HG03064 (cell line): ENCODE measurements at regions not wholly inside any gene's neighbourhood (a gene's known extent, or its start where the extent isn't known, plus 50 kb on each side); places are given as distances from the start of the nearest gene placed in this dataset.
"Not testable (repeated sequence)": the region's sequence is repeated elsewhere in the genome, so short reads cannot be mapped to it uniquely, and the experiment has no call there.

ENCODE experiments used
- ATAC-seq: cut with Tn5 transposase; IDR thresholded peaks from one replicate; pipeline ENCODE4 v1.9.1; 2021; ENCODE audit warnings: low read depth; ENCODE audit not compliant: unreplicated experiment

DNA sequence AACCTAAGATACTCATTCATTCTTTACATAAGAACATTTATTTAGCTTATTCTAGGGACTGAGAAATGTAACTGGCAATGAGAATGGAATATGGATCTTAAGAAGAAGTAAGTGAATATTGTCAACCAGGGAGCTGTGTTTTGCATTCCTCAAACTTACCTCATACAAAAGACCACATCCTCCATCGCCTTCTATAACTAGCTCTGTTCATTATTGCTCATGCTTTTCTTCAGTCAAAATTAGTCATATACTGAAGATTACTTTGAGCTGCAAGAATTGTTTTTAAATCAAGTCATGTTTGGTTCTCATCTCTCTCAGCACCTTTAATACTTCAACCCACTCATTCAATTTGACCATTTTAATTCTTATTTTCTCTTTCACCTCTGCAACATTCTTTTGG is 140.3 kb upstream of the RASA1 start:
- ATAC-seq: no peak

GRCh38 chr5:87127956-87128687 is 139.6 kb upstream of the RASA1 start:
- no peak for ATAC-seq

- ATAC-seq: no peak
Measured at GRCh38 chr5:87129046-87129445, 138.6 kb upstream of the RASA1 start.

DNA sequence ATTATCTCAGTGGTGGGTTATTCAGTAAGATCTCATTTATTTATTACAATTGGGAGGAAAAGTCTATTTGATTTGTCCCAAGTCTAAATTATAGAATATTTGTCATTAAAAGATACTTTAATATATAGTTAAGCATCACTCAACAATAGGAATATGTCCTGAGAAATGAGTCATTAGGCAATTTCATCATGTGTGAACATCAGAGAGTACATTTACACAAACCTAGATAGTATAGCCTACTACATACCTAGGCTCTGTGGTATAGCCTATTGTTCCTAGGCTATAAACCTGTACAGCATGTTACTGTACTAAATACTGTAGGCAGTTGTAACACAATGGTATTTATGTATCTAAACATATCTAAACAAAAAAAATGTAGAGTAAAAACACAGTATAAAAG is 135.0 kb upstream of the RASA1 start:
- ATAC-seq: no peak

- ATAC-seq: not testable (repeated sequence)
Measured at GRCh38 chr5:87134513-87134912, 133.2 kb upstream of the RASA1 start.

DNA sequence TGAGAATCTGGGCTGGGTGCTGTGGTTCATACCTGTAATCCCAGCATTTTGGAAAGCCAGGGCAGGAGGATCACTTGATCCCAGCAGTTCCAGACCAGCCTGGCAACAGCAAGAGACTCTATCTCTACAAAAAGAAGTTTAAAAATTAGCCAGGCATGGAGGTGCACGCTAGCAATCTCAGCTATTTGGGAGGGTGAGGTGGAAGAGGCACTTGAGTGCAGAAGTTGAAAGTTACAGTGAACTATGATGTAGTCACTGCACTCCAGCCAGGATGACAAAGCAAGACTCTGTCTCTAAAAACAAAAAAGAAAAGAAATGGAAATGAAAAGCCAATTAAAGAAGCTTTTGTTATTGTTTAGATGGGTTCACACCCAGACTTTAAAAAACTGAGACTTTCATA is 131.6 kb upstream of the RASA1 start:
- no peak for ATAC-seq

- no peak for ATAC-seq
Measured at GRCh38 chr5:87136733-87137132, 130.9 kb upstream of the RASA1 start.

DNA sequence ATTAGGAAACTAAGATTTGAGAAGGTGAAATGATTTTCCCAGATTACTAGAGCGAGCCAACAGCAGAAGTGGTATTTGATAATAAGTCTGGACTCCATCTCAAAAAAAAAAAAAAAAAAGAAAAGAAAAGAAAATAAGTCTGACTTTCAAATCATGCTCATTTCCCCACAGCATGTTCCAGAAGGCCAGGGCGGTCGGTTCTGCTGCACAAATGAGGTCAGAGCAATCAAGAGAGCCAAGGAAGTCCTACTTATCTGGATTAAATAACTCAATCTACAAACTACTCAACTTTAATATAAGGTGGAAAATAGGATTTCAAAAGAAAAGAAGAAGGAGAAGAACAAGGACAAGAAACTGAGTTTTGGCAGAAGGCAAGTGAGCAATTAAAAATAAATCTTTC is 130.4 kb upstream of the RASA1 start:
- ATAC-seq: no peak

GRCh38 chr5:87138091-87138805 is 129.4 kb upstream of the RASA1 start:
- ATAC-seq: no peak

DNA sequence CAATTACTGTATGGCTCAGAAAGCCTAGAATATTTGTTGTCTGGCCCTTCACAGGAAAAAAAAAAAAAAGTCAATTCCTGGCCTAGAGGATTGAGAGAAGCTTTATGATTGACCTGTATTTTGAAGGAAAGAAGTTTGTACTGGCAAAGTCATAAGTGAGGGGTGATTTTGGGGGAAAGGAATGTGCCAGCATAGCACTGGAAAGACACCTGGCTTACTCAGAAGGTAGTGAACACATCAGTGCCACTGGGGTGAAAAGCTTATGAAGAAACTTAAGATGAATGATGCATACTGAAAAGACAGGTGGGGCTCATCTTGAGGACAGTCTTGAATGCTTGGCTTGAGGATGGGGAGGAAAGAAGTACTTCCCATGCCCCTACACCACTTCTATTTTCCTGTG is 127.9 kb upstream of the RASA1 start:
- ATAC-seq: no peak

DNA sequence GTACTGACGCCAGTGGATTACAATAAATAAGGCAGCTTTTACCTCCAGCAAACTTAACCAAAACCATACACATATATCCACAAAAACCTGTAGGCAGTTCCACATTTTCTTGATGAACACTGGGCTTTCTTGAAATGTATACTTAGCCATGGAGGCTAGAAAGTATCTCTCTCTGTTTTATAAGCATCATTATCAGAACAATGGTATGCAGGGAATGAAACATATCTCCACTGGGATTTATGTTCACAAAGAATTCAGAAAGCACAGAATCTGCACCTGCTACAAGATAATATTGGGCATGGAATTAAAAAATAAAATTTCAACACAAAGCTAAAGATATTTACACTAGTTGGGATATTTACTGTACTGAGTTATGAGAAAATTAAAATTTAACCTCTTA is 126.1 kb upstream of the RASA1 start:
- no peak for ATAC-seq

GRCh38 chr5:87145853-87146252 is 121.8 kb upstream of the RASA1 start:
- ATAC-seq: not testable (repeated sequence)

GRCh38 chr5:87147441-87147840 is 120.2 kb upstream of the RASA1 start:
- ATAC-seq: no peak

GRCh38 chr5:87150630-87151029 is 117.1 kb upstream of the RASA1 start:
- no peak for ATAC-seq

DNA sequence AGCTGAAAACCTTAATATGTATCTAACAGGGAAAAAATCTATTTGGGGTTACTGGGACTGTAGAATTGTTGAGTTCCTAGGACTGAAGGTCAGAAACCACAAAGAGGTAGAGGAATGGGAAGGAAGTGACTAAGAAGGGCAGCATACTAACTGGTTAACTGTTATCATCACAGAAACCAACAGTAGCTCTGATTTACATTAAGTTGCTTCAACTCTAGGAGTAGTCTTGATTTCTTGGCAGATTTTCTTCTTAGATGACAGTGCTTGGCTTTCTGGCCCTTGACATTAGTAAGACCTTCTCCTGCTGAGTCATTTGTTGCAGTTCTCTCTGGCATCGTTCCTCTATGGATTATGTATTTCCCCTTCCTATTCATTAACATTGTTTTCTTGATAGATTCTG is 116.1 kb upstream of the RASA1 start:
- ATAC-seq: no peak

- no peak for ATAC-seq
Measured at GRCh38 chr5:87152886-87153285, 114.8 kb upstream of the RASA1 start.

- ATAC-seq: no peak
Measured at GRCh38 chr5:87154191-87154590, 113.5 kb upstream of the RASA1 start.

- no peak for ATAC-seq
Measured at GRCh38 chr5:87155106-87155505, 112.6 kb upstream of the RASA1 start.

DNA sequence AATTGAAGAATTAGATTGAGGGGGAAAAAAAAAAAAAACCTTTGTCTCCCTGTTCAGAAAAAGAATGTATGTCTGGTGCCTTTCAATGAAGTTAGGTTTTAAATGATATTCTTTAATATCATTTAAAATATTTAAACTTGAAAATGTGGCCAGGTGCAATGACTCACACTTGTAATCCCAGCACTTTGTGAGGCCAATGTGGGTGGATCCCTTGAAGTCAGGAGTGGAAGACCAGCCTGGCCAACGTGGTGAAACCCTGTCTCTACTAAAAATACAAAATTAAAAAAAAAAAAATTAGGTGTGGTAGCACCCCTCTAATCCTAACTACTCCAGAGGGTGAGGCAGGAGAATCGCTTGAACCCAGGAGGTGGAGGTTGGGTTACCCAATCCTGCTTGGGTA is 111.1 kb upstream of the RASA1 start:
- ATAC-seq: no peak

DNA sequence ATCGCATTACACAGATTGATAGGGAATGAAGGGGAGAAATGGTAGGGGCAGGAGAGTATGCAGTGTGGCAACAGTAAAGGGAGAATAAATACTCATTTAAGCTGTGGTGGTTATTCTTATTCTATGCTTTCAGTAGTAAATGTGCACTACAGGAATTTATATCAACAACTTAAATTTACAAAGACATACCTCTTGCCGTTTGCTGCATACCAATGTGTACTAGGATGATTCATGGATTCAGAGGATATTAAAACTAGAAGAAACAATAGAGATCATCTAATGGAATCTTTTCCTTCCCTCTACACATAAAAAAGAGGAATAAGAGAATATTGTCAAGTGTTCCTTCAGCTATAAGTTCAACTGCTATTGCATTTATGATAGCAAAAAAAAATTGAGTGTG is 103.3 kb upstream of the RASA1 start:
- no peak for ATAC-seq

GRCh38 chr5:87169300-87169991 is 98.2 kb upstream of the RASA1 start:
- no peak for ATAC-seq

DNA sequence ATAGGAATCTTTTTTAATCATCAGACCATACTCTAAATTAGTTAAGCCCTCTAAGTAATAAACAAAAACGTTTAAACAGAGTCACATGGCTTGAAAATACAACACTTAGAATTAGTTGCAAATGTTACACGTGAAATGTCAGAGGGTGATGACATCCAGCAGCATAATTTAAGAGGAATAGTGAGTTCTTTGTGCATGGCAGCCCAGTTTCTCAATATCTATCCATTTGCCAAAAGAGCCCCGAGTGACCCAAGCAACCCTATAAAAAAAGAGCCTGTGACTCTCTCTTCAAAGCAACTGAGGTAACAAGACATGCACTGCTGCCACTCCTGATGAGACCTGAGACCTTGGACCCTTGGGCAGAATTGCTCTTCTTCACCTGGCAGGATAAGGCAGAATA is 96.9 kb upstream of the RASA1 start:
- no peak for ATAC-seq
